ENCODE measurements at regions not wholly inside any gene's neighbourhood (a gene's known extent, or its start where the extent isn't known, plus 50 kb on each side); places are given as distances from the start of the nearest gene placed in this dataset.
"Not testable (repeated sequence)": the region's sequence is repeated elsewhere in the genome, so short reads cannot be mapped to it uniquely, and the experiment has no call there.

GRCh38 chr1:105243969-105244368, 1494.3 kb downstream of the AMY1C start:
- Histone ChIP-seq H3K27me3 (ENCODE audit: control insufficient read depth, insufficient read depth, low read length) (no peaks in the 10 kb centered on the region), H3K9me3 (ENCODE audit: control insufficient read depth, insufficient read depth, low read length) (no peaks in the 10 kb centered on the region), H3K4me3 (ENCODE audit: low read depth, low read length) (no peak overlapping the region), H3K9ac (ENCODE audit: low read depth, low read length) (no peak overlapping the region), H3K4me1 (ENCODE audit: control insufficient read depth, insufficient read depth, low read length) (no peaks in the 10 kb centered on the region), H3K36me3 (ENCODE audit: control insufficient read depth, insufficient read depth, low read length) (no peaks in the 10 kb centered on the region)

GRCh38 chr1:105254906-105255305, 1505.2 kb downstream of the AMY1C start:
- H3K4me1 ChIP-seq (ENCODE audit: control insufficient read depth, insufficient read depth, low read length), result no peaks in the 10 kb centered on the region
- H3K4me3 ChIP-seq (ENCODE audit: low read depth, low read length), result no peak overlapping the region
- H3K9ac ChIP-seq (ENCODE audit: low read depth, low read length), result no peak overlapping the region
- H3K36me3 ChIP-seq (ENCODE audit: control insufficient read depth, insufficient read depth, low read length), result no peaks in the 10 kb centered on the region
- no peaks in the 10 kb centered on the region for H3K9me3 ChIP-seq (ENCODE audit: control insufficient read depth, insufficient read depth, low read length)
- no peaks in the 10 kb centered on the region for H3K27me3 ChIP-seq (ENCODE audit: control insufficient read depth, insufficient read depth, low read length)

- no peak overlapping the region for H3K4me3 ChIP-seq (ENCODE audit: low read depth, low read length)
- no peaks in the 10 kb centered on the region for H3K4me1 ChIP-seq (ENCODE audit: control insufficient read depth, insufficient read depth, low read length)
- H3K27me3 ChIP-seq (ENCODE audit: control insufficient read depth, insufficient read depth, low read length), result no peaks in the 10 kb centered on the region
- no peak overlapping the region for H3K9ac ChIP-seq (ENCODE audit: low read depth, low read length)
- no peaks in the 10 kb centered on the region for H3K36me3 ChIP-seq (ENCODE audit: control insufficient read depth, insufficient read depth, low read length)
- H3K9me3 ChIP-seq (ENCODE audit: control insufficient read depth, insufficient read depth, low read length), result no peaks in the 10 kb centered on the region
Observed at GRCh38 chr1:105260001-105260400, 1510.3 kb downstream of the AMY1C start.

- no peaks in the 10 kb centered on the region for H3K9me3 ChIP-seq (ENCODE audit: control insufficient read depth, insufficient read depth, low read length)
- no peaks in the 10 kb centered on the region for H3K36me3 ChIP-seq (ENCODE audit: control insufficient read depth, insufficient read depth, low read length)
- H3K4me3 ChIP-seq (ENCODE audit: low read depth, low read length), result no peak overlapping the region
- no peaks in the 10 kb centered on the region for H3K4me1 ChIP-seq (ENCODE audit: control insufficient read depth, insufficient read depth, low read length)
- no peak overlapping the region for H3K9ac ChIP-seq (ENCODE audit: low read depth, low read length)
- H3K27me3 ChIP-seq (ENCODE audit: control insufficient read depth, insufficient read depth, low read length), result no peaks in the 10 kb centered on the region
Observed at GRCh38 chr1:105270966-105271365, 1521.3 kb downstream of the AMY1C start.

GRCh38 chr1:105272376-105272775, 1522.7 kb downstream of the AMY1C start:
- H3K4me3 ChIP-seq (ENCODE audit: low read depth, low read length); H3K9me3 ChIP-seq (ENCODE audit: control insufficient read depth, insufficient read depth, low read length); H3K9ac ChIP-seq (ENCODE audit: low read depth, low read length); H3K4me1 ChIP-seq (ENCODE audit: control insufficient read depth, insufficient read depth, low read length); H3K36me3 ChIP-seq (ENCODE audit: control insufficient read depth, insufficient read depth, low read length); H3K27me3 ChIP-seq (ENCODE audit: control insufficient read depth, insufficient read depth, low read length): not testable (repeated sequence)

GRCh38 chr1:105294838-105295237, 1545.1 kb downstream of the AMY1C start:
- Histone ChIP-seq H3K4me1 (ENCODE audit: control insufficient read depth, insufficient read depth, low read length) (no peaks in the 10 kb centered on the region), H3K27me3 (ENCODE audit: control insufficient read depth, insufficient read depth, low read length) (no peaks in the 10 kb centered on the region), H3K36me3 (ENCODE audit: control insufficient read depth, insufficient read depth, low read length) (no peaks in the 10 kb centered on the region), H3K9me3 (ENCODE audit: control insufficient read depth, insufficient read depth, low read length) (no peaks in the 10 kb centered on the region), H3K4me3 (ENCODE audit: low read depth, low read length) (no peak overlapping the region), H3K9ac (ENCODE audit: low read depth, low read length) (no peak overlapping the region)

GRCh38 chr1:105310063-105310462, 1560.4 kb downstream of the AMY1C start:
- Histone ChIP-seq H3K27me3 (ENCODE audit: control insufficient read depth, insufficient read depth, low read length) (no peaks in the 10 kb centered on the region), H3K4me1 (ENCODE audit: control insufficient read depth, insufficient read depth, low read length) (no peaks in the 10 kb centered on the region), H3K4me3 (ENCODE audit: low read depth, low read length) (no peak overlapping the region), H3K9me3 (ENCODE audit: control insufficient read depth, insufficient read depth, low read length) (no peaks in the 10 kb centered on the region), H3K36me3 (ENCODE audit: control insufficient read depth, insufficient read depth, low read length) (no peaks in the 10 kb centered on the region), H3K9ac (ENCODE audit: low read depth, low read length) (no peak overlapping the region)

GRCh38 chr1:105317976-105318375, 1568.3 kb downstream of the AMY1C start:
- no peaks in the 10 kb centered on the region for H3K9me3 ChIP-seq (ENCODE audit: control insufficient read depth, insufficient read depth, low read length)
- no peak overlapping the region for H3K9ac ChIP-seq (ENCODE audit: low read depth, low read length)
- no peak overlapping the region for H3K4me3 ChIP-seq (ENCODE audit: low read depth, low read length)
- no peaks in the 10 kb centered on the region for H3K27me3 ChIP-seq (ENCODE audit: control insufficient read depth, insufficient read depth, low read length)
- no peaks in the 10 kb centered on the region for H3K4me1 ChIP-seq (ENCODE audit: control insufficient read depth, insufficient read depth, low read length)
- H3K36me3 ChIP-seq (ENCODE audit: control insufficient read depth, insufficient read depth, low read length), result no peaks in the 10 kb centered on the region

GRCh38 chr1:105326886-105327285, 1577.2 kb downstream of the AMY1C start:
- Histone ChIP-seq H3K9ac (ENCODE audit: low read depth, low read length) (no peak overlapping the region), H3K9me3 (ENCODE audit: control insufficient read depth, insufficient read depth, low read length) (no peaks in the 10 kb centered on the region), H3K36me3 (ENCODE audit: control insufficient read depth, insufficient read depth, low read length) (no peaks in the 10 kb centered on the region), H3K27me3 (ENCODE audit: control insufficient read depth, insufficient read depth, low read length) (no peaks in the 10 kb centered on the region), H3K4me1 (ENCODE audit: control insufficient read depth, insufficient read depth, low read length) (no peaks in the 10 kb centered on the region), H3K4me3 (ENCODE audit: low read depth, low read length) (no peak overlapping the region)

GRCh38 chr1:105337420-105337819, 1587.7 kb downstream of the AMY1C start:
- Histone ChIP-seq H3K27me3 (ENCODE audit: control insufficient read depth, insufficient read depth, low read length) (no peaks in the 10 kb centered on the region), H3K4me1 (ENCODE audit: control insufficient read depth, insufficient read depth, low read length) (no peaks in the 10 kb centered on the region), H3K36me3 (ENCODE audit: control insufficient read depth, insufficient read depth, low read length) (no peaks in the 10 kb centered on the region)

GRCh38 chr1:105343317-105343716, 1593.6 kb downstream of the AMY1C start:
- no peak overlapping the region for H3K9ac ChIP-seq (ENCODE audit: low read depth, low read length)
- H3K9me3 ChIP-seq (ENCODE audit: control insufficient read depth, insufficient read depth, low read length), result no peaks in the 10 kb centered on the region
- H3K4me3 ChIP-seq (ENCODE audit: low read depth, low read length), result no peak overlapping the region
- no peaks in the 10 kb centered on the region for H3K27me3 ChIP-seq (ENCODE audit: control insufficient read depth, insufficient read depth, low read length)
- no peaks in the 10 kb centered on the region for H3K36me3 ChIP-seq (ENCODE audit: control insufficient read depth, insufficient read depth, low read length)
- H3K4me1 ChIP-seq (ENCODE audit: control insufficient read depth, insufficient read depth, low read length), result no peaks in the 10 kb centered on the region

More at GRCh38 chr1:105337420-105337819, 1587.7 kb downstream of the AMY1C start:
- H3K9ac ChIP-seq (ENCODE audit: low read depth, low read length), result no peak overlapping the region
- H3K9me3 ChIP-seq (ENCODE audit: control insufficient read depth, insufficient read depth, low read length), result no peaks in the 10 kb centered on the region
- H3K4me3 ChIP-seq (ENCODE audit: low read depth, low read length), result no peak overlapping the region

- no peaks in the 10 kb centered on the region for H3K9me3 ChIP-seq (ENCODE audit: control insufficient read depth, insufficient read depth, low read length)
- H3K4me3 ChIP-seq (ENCODE audit: low read depth, low read length), result no peak overlapping the region
- H3K4me1 ChIP-seq (ENCODE audit: control insufficient read depth, insufficient read depth, low read length), result no peaks in the 10 kb centered on the region
- no peaks in the 10 kb centered on the region for H3K36me3 ChIP-seq (ENCODE audit: control insufficient read depth, insufficient read depth, low read length)
- H3K9ac ChIP-seq (ENCODE audit: low read depth, low read length), result no peak overlapping the region
- H3K27me3 ChIP-seq (ENCODE audit: control insufficient read depth, insufficient read depth, low read length), result no peaks in the 10 kb centered on the region
Observed at GRCh38 chr1:105359457-105359856, 1609.8 kb downstream of the AMY1C start.

- H3K36me3 ChIP-seq (ENCODE audit: control insufficient read depth, insufficient read depth, low read length), result no peaks in the 10 kb centered on the region
Observed at GRCh38 chr1:105362438-105362837, 1612.7 kb downstream of the AMY1C start.

More at GRCh38 chr1:105362438-105362837, 1612.7 kb downstream of the AMY1C start:
- Histone ChIP-seq H3K9me3 (ENCODE audit: control insufficient read depth, insufficient read depth, low read length) (no peaks in the 10 kb centered on the region), H3K9ac (ENCODE audit: low read depth, low read length) (no peak overlapping the region), H3K27me3 (ENCODE audit: control insufficient read depth, insufficient read depth, low read length) (no peaks in the 10 kb centered on the region), H3K4me1 (ENCODE audit: control insufficient read depth, insufficient read depth, low read length) (no peaks in the 10 kb centered on the region), H3K4me3 (ENCODE audit: low read depth, low read length) (no peak overlapping the region)

Measured in iPS-15b (cell line).